ENCODE measurements at regions not wholly inside any gene's neighbourhood (a gene's known extent, or its start where the extent isn't known, plus 50 kb on each side); places are given as distances from the start of the nearest gene placed in this dataset.

- DNase-seq (ENCODE audit: low read depth in 2 of 2) = no peak
Observed at GRCh38 chr3:150268426-150269391, 139.4 kb upstream of the TSC22D2 start.

DNA sequence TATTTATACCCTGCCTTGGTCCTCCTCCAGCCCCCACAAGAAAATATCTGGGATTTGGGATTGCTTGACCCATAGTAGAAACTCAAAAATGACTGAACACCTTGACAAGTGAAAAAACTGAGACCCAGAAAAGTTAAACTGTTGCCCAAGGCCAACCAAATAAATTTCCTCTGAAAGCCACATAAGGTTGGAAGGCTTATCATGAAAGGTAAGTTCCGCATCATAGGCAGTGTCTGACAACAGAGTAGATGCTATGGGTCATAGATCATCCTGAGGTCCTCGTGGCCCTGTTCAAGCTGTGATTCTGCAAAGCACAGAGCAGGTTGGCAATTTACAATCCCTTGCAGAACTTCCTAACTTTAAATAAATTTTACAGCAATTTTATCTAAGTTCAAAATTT lies 140.8 kb upstream of the TSC22D2 start:
- DNase-seq (ENCODE audit: low read depth in 2 of 2) = no peak

- DNase-seq (ENCODE audit: low read depth in 2 of 2) = no peak
Observed at GRCh38 chr3:150265305-150265704, 142.8 kb upstream of the TSC22D2 start.

DNA sequence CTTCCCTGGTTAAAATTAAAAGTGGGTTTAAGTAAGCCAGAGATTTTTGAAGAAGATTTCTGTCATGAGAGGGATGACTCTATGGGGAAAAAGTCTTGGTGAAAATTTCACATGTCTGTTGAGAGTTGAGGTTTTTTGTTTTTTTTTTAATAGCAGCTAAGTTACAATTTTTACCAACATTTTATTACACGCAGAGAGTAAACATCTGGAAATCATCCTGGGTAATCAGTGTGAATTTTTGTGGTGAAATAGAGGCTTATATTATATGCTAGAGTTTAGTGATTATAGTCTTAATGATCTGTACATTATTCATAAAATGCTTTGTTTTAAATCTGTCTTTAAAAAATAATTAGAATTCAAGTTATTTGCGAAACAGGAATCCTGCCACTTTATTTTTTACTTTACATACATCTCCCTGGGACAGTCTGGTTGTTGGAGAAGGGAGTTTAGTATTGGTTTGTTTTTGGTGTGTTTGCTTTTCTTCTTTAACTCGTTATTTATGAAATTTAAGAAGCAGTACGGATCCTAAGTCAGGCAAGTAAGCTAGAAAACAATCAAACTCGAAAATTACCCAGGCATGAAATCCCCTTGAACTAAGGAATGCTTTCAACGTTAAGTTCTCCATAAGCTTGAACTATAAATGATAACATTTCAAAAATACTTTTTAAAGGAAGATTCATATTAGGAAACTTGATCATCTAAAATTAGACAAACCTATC lies 143.4 kb upstream of the TSC22D2 start:
- peak; percentile 76 to 77 for DNase-seq (ENCODE audit: low read depth in 2 of 2)

GRCh38 chr3:150261958-150262357 lies 146.1 kb upstream of the TSC22D2 start:
- DNase-seq (ENCODE audit: low read depth in 2 of 2) = no peak

DNA sequence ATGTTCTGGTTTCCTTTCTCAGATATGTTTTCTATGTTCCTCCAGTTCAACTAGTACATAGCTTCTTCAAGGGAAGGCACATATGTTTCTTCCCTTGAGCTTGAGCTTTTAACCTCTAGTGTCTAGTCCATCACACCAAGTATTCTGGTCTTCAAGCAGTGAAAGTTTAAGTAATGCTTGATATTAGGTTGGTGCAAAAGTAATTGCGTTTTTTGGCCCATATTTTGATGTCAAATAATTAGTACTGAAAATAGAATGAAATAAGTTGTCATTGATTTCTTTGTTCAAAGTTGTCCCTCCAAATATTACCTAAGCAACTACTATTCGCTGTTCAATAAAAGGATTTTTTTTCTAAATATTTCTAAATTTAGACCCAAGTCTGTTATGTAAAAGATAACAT lies 146.7 kb upstream of the TSC22D2 start:
- no peak for DNase-seq (ENCODE audit: low read depth in 2 of 2)

GRCh38 chr3:150260398-150260710 lies 147.7 kb upstream of the TSC22D2 start:
- DNase-seq (ENCODE audit: low read depth in 2 of 2) = no peak

DNA sequence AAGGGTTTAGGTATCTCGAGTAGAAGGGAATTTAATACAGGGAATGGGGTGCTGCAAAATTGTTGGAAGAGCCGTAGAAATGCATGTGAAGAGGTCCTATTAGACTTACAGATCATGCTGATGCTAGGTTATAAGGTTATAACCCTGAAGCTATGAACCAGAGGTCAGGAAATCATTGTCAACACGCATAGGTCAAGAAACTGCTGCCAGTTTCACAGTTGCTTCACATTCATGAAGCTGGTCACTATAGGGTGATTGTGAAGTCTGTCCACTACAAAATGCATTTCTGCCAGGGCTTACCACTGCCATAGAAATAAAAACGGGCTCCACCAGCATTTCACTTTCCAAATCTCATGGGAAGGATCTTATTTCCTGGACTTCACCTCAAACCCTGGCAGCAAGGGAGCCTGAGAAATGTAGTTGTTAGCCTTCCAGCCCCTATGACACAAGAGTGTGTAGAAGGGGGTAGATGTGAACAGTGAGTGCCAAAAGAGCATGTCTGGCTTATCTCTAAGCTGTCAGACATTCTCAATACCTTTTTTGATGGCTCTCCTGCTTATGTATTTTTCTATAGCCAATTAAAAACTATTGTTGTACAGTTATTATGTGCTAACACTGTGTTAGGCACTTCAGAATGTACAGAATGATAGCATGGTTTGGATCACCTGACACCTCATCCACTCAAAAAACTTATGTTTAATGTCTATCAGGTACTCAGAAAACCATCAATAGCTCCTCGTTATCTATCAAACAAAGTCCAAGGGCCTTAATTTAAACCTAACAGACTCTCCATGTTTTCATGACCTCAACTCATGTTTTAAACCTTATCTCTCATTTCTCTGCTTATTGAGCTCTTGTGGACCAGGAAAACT lies 148.3 kb upstream of the TSC22D2 start:
- no peak for DNase-seq (ENCODE audit: low read depth in 2 of 2)

DNA sequence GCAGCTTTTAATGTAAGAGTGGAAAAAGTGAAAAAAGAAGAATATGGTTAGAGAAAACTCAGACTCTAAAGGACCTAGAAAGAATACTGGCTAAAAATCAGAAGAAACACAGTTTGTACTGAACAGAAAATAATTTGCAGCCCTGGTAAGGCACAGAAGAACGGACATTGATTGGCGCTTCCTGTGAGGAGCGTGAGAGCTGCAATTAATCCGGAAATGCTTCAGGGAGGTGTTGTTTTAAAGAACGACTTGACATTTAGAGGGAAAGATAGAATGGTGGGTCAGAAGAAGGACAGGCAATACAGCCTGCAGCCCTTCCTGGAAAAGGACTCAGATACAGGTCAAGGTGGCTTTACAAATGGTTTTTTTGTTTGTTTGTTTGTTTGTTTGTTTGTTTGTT lies 151.3 kb upstream of the TSC22D2 start:
- no peak for DNase-seq (ENCODE audit: low read depth in 2 of 2)

GRCh38 chr3:150256318-150256717 lies 151.8 kb upstream of the TSC22D2 start:
- no peak for DNase-seq (ENCODE audit: low read depth in 2 of 2)

GRCh38 chr3:150255826-150256225 lies 152.3 kb upstream of the TSC22D2 start:
- DNase-seq (ENCODE audit: low read depth in 2 of 2) = no peak

DNA sequence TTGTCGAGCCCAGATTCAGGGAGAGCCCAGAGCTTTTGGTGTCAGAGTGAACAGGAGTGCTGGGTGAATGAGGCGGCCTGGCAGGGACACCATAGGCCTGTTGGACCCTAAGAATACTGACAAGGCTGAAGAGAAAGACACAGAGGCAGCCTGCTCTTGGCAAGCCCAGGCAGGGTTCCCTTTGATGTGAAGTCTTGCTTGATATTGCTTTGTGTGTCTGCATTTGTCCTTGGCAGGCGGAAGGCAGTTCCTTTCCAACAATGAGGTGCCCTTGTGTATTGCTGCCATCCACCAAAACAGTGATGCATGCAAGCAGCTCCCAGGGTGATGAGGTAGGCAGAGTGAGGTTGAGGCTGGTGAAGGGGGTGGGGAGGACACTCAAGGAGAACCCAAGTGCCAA lies 152.7 kb upstream of the TSC22D2 start:
- DNase-seq (ENCODE audit: low read depth in 2 of 2) = no peak

DNA sequence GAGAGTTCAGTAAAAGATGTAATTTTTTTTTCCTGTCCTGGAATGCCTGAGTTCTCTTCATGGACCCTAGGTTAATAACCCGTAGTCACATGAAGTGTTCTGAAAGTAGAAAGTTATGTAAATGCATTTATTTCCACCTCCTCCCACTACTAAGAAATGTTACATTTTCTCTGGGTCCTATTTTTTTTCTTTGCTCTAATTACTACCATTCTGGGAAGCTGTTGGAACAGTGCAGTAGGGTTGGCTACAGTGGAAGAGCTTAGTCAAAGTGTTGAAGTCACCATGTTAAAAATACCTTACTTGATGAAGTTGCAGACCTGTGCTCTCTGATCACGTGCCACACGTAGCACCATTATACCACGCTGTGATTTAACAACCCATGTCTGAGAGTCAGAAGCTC lies 153.8 kb upstream of the TSC22D2 start:
- no peak for DNase-seq (ENCODE audit: low read depth in 2 of 2)

GRCh38 chr3:150253622-150254021 lies 154.5 kb upstream of the TSC22D2 start:
- no peak for DNase-seq (ENCODE audit: low read depth in 2 of 2)

DNA sequence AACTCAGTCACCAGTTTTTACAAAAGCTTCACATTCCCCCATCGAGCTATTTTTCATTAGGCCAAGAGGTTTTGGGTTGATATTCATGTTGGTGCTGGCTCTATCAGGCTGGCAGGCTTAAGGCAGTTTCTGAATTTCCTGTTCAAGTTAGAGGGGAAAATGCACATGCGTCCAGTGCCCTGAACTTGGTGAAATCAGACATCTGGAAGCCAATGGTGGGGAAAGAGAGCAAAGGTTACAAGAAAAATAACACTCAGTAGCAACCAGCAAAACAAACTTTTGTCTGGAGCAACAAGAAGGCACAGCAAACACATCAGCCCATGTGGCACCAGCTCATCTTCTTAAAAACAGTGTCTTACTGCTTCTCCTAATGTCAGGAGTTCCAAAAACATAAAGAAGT lies 155.6 kb upstream of the TSC22D2 start:
- DNase-seq (ENCODE audit: low read depth in 2 of 2) = no peak

DNA sequence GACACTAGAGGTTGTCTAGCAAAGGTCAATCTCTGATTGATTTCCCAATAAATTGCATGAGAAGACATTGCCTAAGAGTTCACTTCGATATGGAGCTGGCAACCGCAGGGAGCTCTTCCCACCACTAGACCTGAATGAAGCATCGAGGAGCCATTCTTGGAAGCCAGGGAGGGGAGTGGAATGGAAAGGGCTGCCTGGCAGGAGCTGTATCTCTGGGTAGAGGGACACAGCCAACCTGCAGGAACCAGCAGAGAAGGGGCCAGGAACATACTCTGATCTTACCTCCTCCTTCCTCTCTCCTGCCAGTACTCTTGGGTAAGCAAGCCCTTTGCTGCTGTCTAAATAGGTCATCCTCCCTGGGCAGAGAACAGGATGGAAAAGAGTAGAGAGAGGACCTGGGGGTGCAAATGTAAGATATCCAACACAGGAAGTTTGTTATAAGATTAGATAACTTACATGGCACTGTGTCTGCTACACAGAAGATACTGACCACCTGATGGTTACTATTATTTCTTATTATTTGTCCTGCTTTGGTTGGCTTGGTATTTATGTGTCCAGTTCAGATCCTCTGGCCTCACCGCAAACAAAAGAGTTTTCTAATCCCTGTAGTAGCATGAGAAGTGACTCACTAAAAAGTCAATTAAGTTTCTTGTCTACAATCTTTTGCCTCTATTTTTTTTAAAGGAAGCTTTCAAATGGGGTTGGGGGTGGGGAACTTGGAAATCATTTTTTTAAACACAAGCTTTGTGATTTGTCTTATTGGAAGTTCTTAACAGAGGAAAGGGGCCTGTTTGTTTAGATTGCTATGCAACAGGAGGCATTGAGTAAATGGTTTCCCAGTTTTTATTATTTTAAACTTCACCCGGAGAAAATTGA lies 156.7 kb upstream of the TSC22D2 start:
- no peak for DNase-seq (ENCODE audit: low read depth in 2 of 2)

- peak in 1 of 2 experiments; percentile 26 for DNase-seq (ENCODE audit: low read depth in 2 of 2)
Observed at GRCh38 chr3:150249779-150250470, 158.2 kb upstream of the TSC22D2 start.

GRCh38 chr3:150248888-150249681 lies 159.0 kb upstream of the TSC22D2 start:
- peak; percentile 74 to 75 for DNase-seq (ENCODE audit: low read depth in 2 of 2)

- peak; percentile 96 to 97 for DNase-seq (ENCODE audit: low read depth in 2 of 2)
Observed at GRCh38 chr3:150248116-150248887, 159.8 kb upstream of the TSC22D2 start.

All from fibroblast of skin of left quadriceps (primary cell).